Right hindlimb (tissue), 1 donor: ENCODE measurements at regions not wholly inside any gene's neighbourhood (a gene's known extent, or its start where the extent isn't known, plus 50 kb on each side); places are given as distances from the start of the nearest gene placed in this dataset.
"Not testable (repeated sequence)": the region's sequence is repeated elsewhere in the genome, so short reads cannot be mapped to it uniquely, and the experiment has no call there.

Experiments used
- DNase-seq: peaks from one replicate; pipeline ENCODE4 v3.0.0-alpha.2; 2018

- no peak for DNase-seq
Measured at GRCh38 chrX:27136325-27136724, 326.8 kb downstream of the PPP4R3C start.

- no peak for DNase-seq
Measured at GRCh38 chrX:27132862-27133261, 330.3 kb downstream of the PPP4R3C start.

GRCh38 chrX:27087176-27087575 lies 376.0 kb downstream of the PPP4R3C start:
- DNase-seq = not testable (repeated sequence)

GRCh38 chrX:27086237-27086636 lies 376.9 kb downstream of the PPP4R3C start:
- DNase-seq = no peak

- DNase-seq = no peak
Measured at GRCh38 chrX:27085346-27085745, 377.8 kb downstream of the PPP4R3C start.

- DNase-seq = no peak
Measured at GRCh38 chrX:27078371-27078770, 384.8 kb downstream of the PPP4R3C start.

- DNase-seq = no peak
Measured at GRCh38 chrX:27057883-27058282, 405.3 kb downstream of the PPP4R3C start.

GRCh38 chrX:27039332-27039731 lies 423.8 kb downstream of the PPP4R3C start:
- no peak for DNase-seq

- no peak for DNase-seq
Measured at GRCh38 chrX:27008486-27008885, 454.7 kb downstream of the PPP4R3C start.

GRCh38 chrX:26999634-27000033 lies 463.5 kb downstream of the PPP4R3C start:
- no peak for DNase-seq

GRCh38 chrX:26958261-26958660 lies 504.9 kb downstream of the PPP4R3C start:
- no peak for DNase-seq

GRCh38 chrX:26954029-26954428 lies 509.1 kb downstream of the PPP4R3C start:
- no peak for DNase-seq

- DNase-seq = no peak
Measured at GRCh38 chrX:26952213-26952612, 510.9 kb downstream of the PPP4R3C start.

GRCh38 chrX:26927419-26927818 lies 535.7 kb downstream of the PPP4R3C start:
- DNase-seq = no peak

GRCh38 chrX:26925088-26925487 lies 538.1 kb downstream of the PPP4R3C start:
- no peak for DNase-seq

- DNase-seq = no peak
Measured at GRCh38 chrX:26922278-26922677, 540.9 kb downstream of the PPP4R3C start.

- DNase-seq = no peak
Measured at GRCh38 chrX:26918631-26919030, 544.5 kb downstream of the PPP4R3C start.

GRCh38 chrX:26916991-26917390 lies 546.1 kb downstream of the PPP4R3C start:
- DNase-seq = no peak

- no peak for DNase-seq
Measured at GRCh38 chrX:26915064-26915463, 548.1 kb downstream of the PPP4R3C start.

GRCh38 chrX:26914232-26914631 lies 548.9 kb downstream of the PPP4R3C start:
- DNase-seq = no peak

- DNase-seq = not testable (repeated sequence)
Measured at GRCh38 chrX:26911785-26912184, 551.4 kb downstream of the PPP4R3C start.

- no peak for DNase-seq
Measured at GRCh38 chrX:26909728-26910127, 553.4 kb downstream of the PPP4R3C start.

GRCh38 chrX:26908218-26908617 lies 554.9 kb downstream of the PPP4R3C start:
- DNase-seq = no peak

GRCh38 chrX:26889574-26889973 lies 573.6 kb downstream of the PPP4R3C start:
- no peak for DNase-seq

- no peak for DNase-seq
Measured at GRCh38 chrX:26873736-26874135, 589.4 kb downstream of the PPP4R3C start.

- DNase-seq = no peak
Measured at GRCh38 chrX:26871967-26872366, 591.2 kb downstream of the PPP4R3C start.
